GM13977 (cell line): ENCODE measurements at regions not wholly inside any gene's neighbourhood (a gene's known extent, or its start where the extent isn't known, plus 50 kb on each side); places are given as distances from the start of the nearest gene placed in this dataset.

Experiments used
- DNase-seq: peaks from one replicate; pipeline ENCODE4 v3.0.0; 2012; ENCODE audit warnings: low spot score
- in situ Hi-C: fragments of 300-500 bp; cut with MboI; formaldehyde crosslinking; loops from one replicate; pipeline ENCODE4 v1.12.0; 2022; ENCODE audit warnings: low sequenced_read_pairs, low pct_unique_long_range_greater_than_20kb, mixed read lengths, inconsistent platforms; ENCODE audit not compliant: unreplicated experiment
- TF ChIP-seq, protein P1 (sequence below): IDR thresholded peaks from 2 replicates; pipeline ENCODE4 v1.5.1; 2012; ENCODE audit warnings: mild to moderate bottlenecking, control low read depth; ENCODE audit not compliant: insufficient read depth; ENCODE audit errors: extremely low read depth, missing control alignments

DNA sequence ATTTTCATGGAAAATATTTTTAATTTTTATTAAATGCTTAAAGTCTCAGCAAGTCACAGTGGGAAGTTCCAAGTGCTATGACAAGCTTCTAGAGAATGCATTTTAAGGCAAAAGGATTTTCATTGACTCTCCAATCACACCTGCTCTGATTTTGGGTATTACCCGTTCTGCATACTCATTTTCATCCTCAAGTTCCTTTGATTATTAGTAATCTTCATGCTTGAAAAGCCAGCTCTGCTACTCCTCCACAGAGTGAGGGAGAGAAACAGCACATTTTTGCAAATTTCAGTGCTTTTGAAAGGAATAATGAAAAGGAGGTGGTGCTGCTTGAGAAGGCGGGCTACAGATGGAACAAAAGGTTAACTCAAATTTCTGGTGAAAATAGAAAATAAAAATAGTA is 450.7 kb downstream of the NSUN3 start:
- DNase-seq: no peak
- TF ChIP-seq, protein P1, sequence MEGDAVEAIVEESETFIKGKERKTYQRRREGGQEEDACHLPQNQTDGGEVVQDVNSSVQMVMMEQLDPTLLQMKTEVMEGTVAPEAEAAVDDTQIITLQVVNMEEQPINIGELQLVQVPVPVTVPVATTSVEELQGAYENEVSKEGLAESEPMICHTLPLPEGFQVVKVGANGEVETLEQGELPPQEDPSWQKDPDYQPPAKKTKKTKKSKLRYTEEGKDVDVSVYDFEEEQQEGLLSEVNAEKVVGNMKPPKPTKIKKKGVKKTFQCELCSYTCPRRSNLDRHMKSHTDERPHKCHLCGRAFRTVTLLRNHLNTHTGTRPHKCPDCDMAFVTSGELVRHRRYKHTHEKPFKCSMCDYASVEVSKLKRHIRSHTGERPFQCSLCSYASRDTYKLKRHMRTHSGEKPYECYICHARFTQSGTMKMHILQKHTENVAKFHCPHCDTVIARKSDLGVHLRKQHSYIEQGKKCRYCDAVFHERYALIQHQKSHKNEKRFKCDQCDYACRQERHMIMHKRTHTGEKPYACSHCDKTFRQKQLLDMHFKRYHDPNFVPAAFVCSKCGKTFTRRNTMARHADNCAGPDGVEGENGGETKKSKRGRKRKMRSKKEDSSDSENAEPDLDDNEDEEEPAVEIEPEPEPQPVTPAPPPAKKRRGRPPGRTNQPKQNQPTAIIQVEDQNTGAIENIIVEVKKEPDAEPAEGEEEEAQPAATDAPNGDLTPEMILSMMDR: no peak
- in situ Hi-C loops: no loop called here

DNA sequence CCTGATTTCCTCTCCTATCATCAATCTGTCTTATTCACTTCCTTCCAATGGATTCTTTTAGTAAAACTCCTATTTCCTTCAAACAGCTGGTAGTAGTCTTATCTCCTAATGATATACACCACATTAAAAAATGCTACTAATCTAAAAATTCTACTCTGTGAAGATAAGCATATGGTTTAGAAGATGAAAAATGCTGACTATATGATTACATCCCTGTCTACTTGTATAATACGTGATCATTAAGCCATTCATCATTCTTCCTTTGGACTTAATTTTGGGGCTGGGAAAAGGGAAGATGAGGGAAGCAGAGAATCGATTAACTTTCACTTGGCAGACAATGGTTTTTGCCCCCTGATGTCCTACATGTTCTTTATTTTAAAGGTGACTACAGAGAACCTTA is 453.1 kb downstream of the NSUN3 start:
- TF ChIP-seq, protein P1: no peak
- in situ Hi-C loops: no loop called here
- no peak for DNase-seq

DNA sequence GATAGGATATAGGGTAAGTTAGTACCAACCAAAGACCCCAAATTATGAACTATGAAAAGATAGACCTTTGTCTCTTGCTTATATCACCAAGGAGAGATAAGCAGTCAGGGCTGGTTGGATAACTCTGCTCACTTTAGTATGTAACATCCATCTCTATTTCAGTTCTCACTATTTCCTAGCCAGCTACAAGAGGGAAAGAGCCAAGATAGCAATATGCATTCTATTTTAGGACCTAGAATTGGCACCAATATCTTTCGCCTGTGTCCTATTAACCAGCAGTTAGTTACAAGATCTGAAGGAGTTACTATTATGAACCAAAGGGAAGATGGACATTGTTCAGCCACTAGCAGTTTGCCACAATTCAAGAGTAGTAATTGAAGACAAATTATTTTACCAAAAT is 457.5 kb downstream of the NSUN3 start:
- TF ChIP-seq, protein P1: no peak
- in situ Hi-C loops: no loop called here

DNA sequence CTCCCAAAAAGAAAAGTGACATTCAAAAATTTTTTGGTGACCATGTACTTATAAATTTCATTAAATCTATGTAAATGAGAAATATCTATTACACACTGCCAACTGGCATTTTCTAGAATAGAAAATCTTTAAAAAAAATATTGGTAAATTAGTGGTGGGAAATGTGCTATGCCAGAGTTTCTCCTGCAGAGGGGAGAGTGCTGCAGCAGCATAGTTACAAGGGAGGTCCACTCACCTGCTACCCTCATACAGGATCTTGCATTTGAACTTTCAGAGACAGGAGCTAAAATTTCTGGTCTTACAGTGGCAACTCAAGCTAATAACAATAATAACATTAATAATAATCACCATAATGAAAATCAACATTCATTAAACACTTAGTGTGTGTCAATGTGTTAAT is 459.6 kb downstream of the NSUN3 start:
- DNase-seq: no peak
- TF ChIP-seq, protein P1: no peak
- in situ Hi-C loops: no loop called here

More for the DNA sequence above, 457.5 kb downstream of the NSUN3 start:
- DNase-seq: no peak

DNA sequence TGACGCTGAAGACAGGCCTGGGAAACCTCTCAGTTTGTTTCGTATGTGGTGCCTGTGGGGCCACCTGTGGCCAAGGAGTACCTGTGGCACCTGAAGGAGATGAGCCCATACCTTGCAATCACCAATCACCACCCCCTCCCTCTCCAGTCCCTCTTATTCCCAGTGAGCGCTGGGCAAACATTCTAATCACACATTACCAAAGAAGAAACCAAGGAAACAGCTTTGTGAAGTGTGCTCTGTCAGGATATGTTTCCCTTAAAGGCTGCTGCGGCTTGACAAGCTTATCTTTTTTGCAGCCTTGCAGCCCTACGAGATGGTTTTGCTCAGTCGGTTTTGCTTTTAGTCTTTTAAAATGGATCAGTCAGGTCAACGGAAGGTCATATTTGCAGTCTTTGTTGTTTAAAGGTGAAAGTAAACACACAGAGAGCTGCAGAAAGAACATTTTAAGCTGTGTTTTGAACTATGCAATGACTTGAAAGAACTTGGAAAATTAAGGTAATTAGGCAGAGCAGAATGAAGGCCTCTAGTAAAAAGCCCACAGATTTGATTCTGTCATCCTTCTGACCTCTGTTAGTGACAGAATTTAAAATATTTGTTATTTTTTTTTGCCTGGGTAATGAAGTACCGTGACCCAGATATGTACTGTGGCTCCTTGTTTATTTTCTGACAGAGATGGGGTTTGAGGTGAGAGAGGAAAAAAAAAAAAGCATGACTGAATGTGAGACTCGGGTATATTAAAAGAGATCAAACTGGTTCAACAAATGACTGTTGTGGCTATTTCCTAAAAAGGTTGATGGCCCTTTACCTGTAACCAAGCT is 461.4 kb downstream of the NSUN3 start:
- DNase-seq: no peak
- in situ Hi-C loops: no loop called here
- TF ChIP-seq, protein P1: no peak

DNA sequence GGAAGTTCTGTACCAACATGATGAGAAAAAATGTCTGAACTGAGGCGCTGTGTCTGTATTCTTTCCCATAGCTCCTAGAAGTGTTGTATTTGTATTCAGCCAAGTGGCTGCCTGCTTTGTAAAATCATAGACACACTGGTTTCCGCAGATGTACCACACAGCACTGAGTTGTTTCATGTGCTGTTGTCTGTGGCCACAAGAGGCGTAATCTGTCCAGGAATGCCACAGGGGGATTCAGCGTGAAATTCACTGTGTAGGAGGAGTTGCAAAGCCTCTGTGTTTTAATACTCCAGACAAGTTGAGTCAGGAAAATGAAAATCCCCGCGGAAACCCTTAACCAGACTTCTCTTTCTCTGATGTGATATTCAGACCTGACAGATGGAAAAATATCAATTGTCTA is 462.2 kb downstream of the NSUN3 start:
- no peak for DNase-seq
- in situ Hi-C loops: no loop called here

More for the DNA sequence above, 462.2 kb downstream of the NSUN3 start:
- TF ChIP-seq, protein P1: no peak
